GM12878 (cell line): ENCODE measurements at regions not wholly inside any gene's neighbourhood (a gene's known extent, or its start where the extent isn't known, plus 50 kb on each side); places are given as distances from the start of the nearest gene placed in this dataset.

Experiments
- ATAC-seq: fragments of 200-7000 bp; cut with Tn5 transposase; 3 replicates; pipeline ENCODE4 v1.9.1; 2020; ENCODE audit warnings: mild to moderate bottlenecking, moderate library complexity
- BruUV-seq: library from RNA; stranded (reverse); fragments of 400-500 nt; replicated peaks from 2 replicates; lab custom pipeline; 2021; lab: Mats Ljungman, UMichigan
- CTCF ChIA-PET: fragments of 300-600 bp; sonication (Branson Sonifier 250); formaldehyde crosslinking; extraction: SDS; loops from one replicate; lab custom pipeline; 2021; ENCODE audit warnings: inconsistent platforms; lab: Yijun Ruan, JAX
- POLR2A ChIA-PET: fragments of 350-600 bp; formaldehyde crosslinking; extraction: SDS; loops from one replicate; lab custom pipeline; 2021; ENCODE audit warnings: inconsistent platforms; lab: Charles Lee
- RAD21 ChIA-PET: fragments of 300-600 bp; sonication (Branson Sonifier 250); formaldehyde crosslinking; loops from one replicate; lab custom pipeline; 2023; ENCODE audit warnings: antibody characterized with exemption; ENCODE audit not compliant: unreplicated experiment; lab: Charles Lee
- SMC1A ChIA-PET: fragments of 300-600 bp; sonication (Branson Sonifier 250); formaldehyde crosslinking; loops from one replicate; lab custom pipeline; 2023; ENCODE audit not compliant: unreplicated experiment, uncharacterized antibody; lab: Charles Lee
- DNase-seq: peaks from one replicate; pipeline ENCODE4 v3.0.0-alpha.2; 2011; ENCODE audit warnings: low read depth, low spot score
- FAIRE-seq: peaks from 3 replicates; lab custom pipeline; 2011; peaks lifted over from hg19 to GRCh38; lab: Jason Lieb, UNC
- H2AFZ ChIP-seq: 2 replicates; pipeline ENCODE4 v1.6.0; 2011; ENCODE audit warnings: low read depth, low read length, control low read depth; ENCODE audit not compliant: control insufficient read depth
- H3K27ac ChIP-seq: 2 replicates; pipeline ENCODE4 v1.5.1; 2011; ENCODE audit warnings: control low read depth; ENCODE audit not compliant: control insufficient read depth, insufficient read depth
- H3K27me3 ChIP-seq, 2 experiments: replicated peaks in 1 of 2; 2 replicates each; pipeline versions ENCODE4 v1.6.0 to v1.6.1; 2011; ENCODE audit warnings: low read length in 1 of 2; ENCODE audit not compliant: control insufficient read depth in 2 of 2, insufficient read depth in 2 of 2
- H3K36me3 ChIP-seq, 2 experiments: 2 replicates each; pipeline ENCODE4 v1.5.1; 2011; ENCODE audit warnings: low read length in 1 of 2; ENCODE audit not compliant: control insufficient read depth in 2 of 2, insufficient read depth in 2 of 2
- H3K4me1 ChIP-seq: 2 replicates; pipeline ENCODE4 v1.6.1; 2011; ENCODE audit warnings: mild to moderate bottlenecking, low read length, moderate library complexity, mixed read lengths; ENCODE audit not compliant: control insufficient read depth, insufficient read depth
- H3K4me2 ChIP-seq: 2 replicates; pipeline ENCODE4 v1.6.0; 2011; ENCODE audit warnings: control low read depth; ENCODE audit not compliant: control insufficient read depth, insufficient read depth
- H3K4me3 ChIP-seq: fragments of 200-600 bp; sonication (generic); 2 replicates; pipeline ENCODE4 v1.5.1; 2016
- H3K79me2 ChIP-seq: 2 replicates; pipeline ENCODE4 v1.6.0; 2011; ENCODE audit warnings: low read length; ENCODE audit not compliant: control insufficient read depth, insufficient read depth
- H3K9ac ChIP-seq: 2 replicates; pipeline ENCODE4 v1.8.0; 2011; ENCODE audit warnings: low read length, control low read depth, mixed read lengths; ENCODE audit not compliant: control insufficient read depth, insufficient read depth
- H3K9me3 ChIP-seq: replicated peaks from 3 replicates; pipeline ENCODE4 v1.5.1; 2011; ENCODE audit warnings: mild to moderate bottlenecking, low read length; ENCODE audit not compliant: control insufficient read depth, insufficient read depth
- H4K20me1 ChIP-seq: 2 replicates; pipeline ENCODE4 v1.6.0; 2011; ENCODE audit not compliant: control insufficient read depth, insufficient read depth
- ATF7 ChIP-seq: fragments of 450-650 bp; IDR thresholded peaks from 2 replicates; pipeline ENCODE4 v1.6.1; 2016; ENCODE audit warnings: low read depth, mild to moderate bottlenecking
- BCL3 ChIP-seq: IDR thresholded peaks from 2 replicates; pipeline ENCODE4 v1.6.1; 2011; ENCODE audit warnings: borderline replicate concordance, low read depth, mild to moderate bottlenecking, moderate library complexity, low read length; ENCODE audit not compliant: insufficient read depth, poor library complexity, severe bottlenecking
- CEBPB ChIP-seq, 2 experiments: fragments of 150-350 bp in 1 of 2; IDR thresholded peaks; 2 replicates each; pipeline ENCODE4 v1.6.1; 2012 to 2014; ENCODE audit warnings: low read depth in 2 of 2, low read length in 2 of 2, borderline replicate concordance in 1 of 2, inconsistent platforms in 1 of 2
- GABPA ChIP-seq: IDR thresholded peaks from 2 replicates; pipeline ENCODE4 v1.6.1; 2014; ENCODE audit warnings: antibody characterized with exemption, low read depth, mild to moderate bottlenecking, inconsistent platforms
- HDGF ChIP-seq: fragments of 450-650 bp; IDR thresholded peaks from 2 replicates; pipeline ENCODE4 v1.6.1; 2016; ENCODE audit warnings: antibody characterized with exemption
- KAT2A ChIP-seq: conservative IDR thresholded peaks from 2 replicates; pipeline ENCODE4 v1.6.1; 2011; ENCODE audit warnings: low read depth, low read length; ENCODE audit not compliant: control insufficient read depth
- PAX5 ChIP-seq: IDR thresholded peaks from 2 replicates; pipeline ENCODE4 v1.6.1; 2011; ENCODE audit warnings: low read depth, low read length, borderline replicate concordance
- PML ChIP-seq: IDR thresholded peaks from 2 replicates; pipeline ENCODE4 v1.6.1; 2012; ENCODE audit warnings: low read length, inconsistent platforms
- RAD21 ChIP-seq: IDR thresholded peaks from 2 replicates; pipeline ENCODE4 v1.6.1; 2011; ENCODE audit warnings: mild to moderate bottlenecking, low read depth, low read length, moderate library complexity; ENCODE audit not compliant: insufficient read depth
- RCOR1 ChIP-seq: conservative IDR thresholded peaks from 2 replicates; pipeline ENCODE4 v1.6.1; 2012; ENCODE audit warnings: low read depth, low read length, improper control_type of control experiment
- SMC3 ChIP-seq: IDR thresholded peaks from 2 replicates; pipeline ENCODE4 v1.6.1; 2011; ENCODE audit warnings: low read length, improper control_type of control experiment, borderline replicate concordance
- SREBF1 ChIP-seq: IDR thresholded peaks from 2 replicates; pipeline ENCODE4 v1.6.1; 2012; ENCODE audit warnings: mild to moderate bottlenecking, low read length
- STAT3 ChIP-seq: IDR thresholded peaks from 2 replicates; pipeline ENCODE4 v1.6.1; 2011; ENCODE audit warnings: low read depth, low read length, improper control_type of control experiment
- SUZ12 ChIP-seq: fragments of 200-600 bp; sonication (generic); IDR thresholded peaks from one replicate; pipeline ENCODE4 v1.6.1; 2018; ENCODE audit warnings: antibody characterized with exemption, mild to moderate bottlenecking; ENCODE audit not compliant: unreplicated experiment
- ZSCAN29 ChIP-seq: fragments of 450-650 bp; IDR thresholded peaks from 2 replicates; pipeline ENCODE4 v1.6.1; 2017; ENCODE audit warnings: mild to moderate bottlenecking, moderate library complexity
- WGBS: methylation state at CpG from one replicate; pipeline ENCODE4 v1.1.6; 2016; ENCODE audit warnings: low lambda C conversion rate; ENCODE audit not compliant: insufficient replicate concordance, insufficient coverage; ENCODE audit errors: missing lambda C conversion rate; 5-methylcytosine and 5-hydroxymethylcytosine counted together
- in situ Hi-C: fragments of 300-500 bp; cut with MboI; formaldehyde crosslinking; loops from 9 replicates; pipeline ENCODE4 v1.14.3; 2018; ENCODE audit warnings: mixed read lengths
- intact Hi-C: fragments of 100-400 bp; cut with micrococcal nuclease; formaldehyde crosslinking; loops from one replicate; pipeline ENCODE4 v1.14.2; 2022; ENCODE audit not compliant: unreplicated experiment

- ChIA-PET CTCF (no interaction called here), POLR2A (no interaction called here), SMC1A (no interaction called here), RAD21 (no interaction called here)
- H3K4me3 ChIP-seq = no peak overlapping the region
- TF ChIP-seq SREBF1 (no peak), ATF7 (no peak), PAX5 (no peak), PML (no peak), RCOR1 (no peak), SUZ12 (no peak), HDGF (no peak), ZSCAN29 (no peak), RAD21 (no peak), STAT3 (no peak), BCL3 (no peak), SMC3 (no peak), CEBPB (IDR thresholded peaks at IDR 0.05; ENCODE audit: borderline replicate concordance in 1 of 2, low read depth in 2 of 2, low read length in 2 of 2) (no peak), GABPA (no peak), KAT2A (no peak)
- no peak for ATAC-seq
- no peak overlapping the region for H2AFZ ChIP-seq
- intact Hi-C loops (no loop called here), in situ Hi-C loops (no loop called here)
- H3K27ac ChIP-seq = no peak overlapping the region
- FAIRE-seq = no peak
- no peak for DNase-seq
- no TSS peak for BruUV-seq
- no peak overlapping the region for H3K9ac ChIP-seq
- H3K36me3 ChIP-seq = no peaks in the 10 kb centered on the region
- no peaks in the 10 kb centered on the region for H3K79me2 ChIP-seq
- H3K4me1 ChIP-seq = no peaks in the 10 kb centered on the region
- no peaks in the 10 kb centered on the region for H3K27me3 ChIP-seq
- H3K9me3 ChIP-seq = no peaks in the 10 kb centered on the region
- no peak overlapping the region for H3K4me2 ChIP-seq
- WGBS = 45% methylated on average over 4 of the region's 4 CpGs
- H4K20me1 ChIP-seq = no peaks in the 10 kb centered on the region
Measured at GRCh38 chr6:23371132-23371915, 754.7 kb upstream of the NRSN1 start.
